Esophagus muscularis mucosa (tissue), 3 donors: ENCODE measurements at regions not wholly inside any gene's neighbourhood (a gene's known extent, or its start where the extent isn't known, plus 50 kb on each side); places are given as distances from the start of the nearest gene placed in this dataset.

Experiments
- POLR2A ChIP-seq: fragments of 450-650 bp; IDR thresholded peaks from one replicate; pipeline ENCODE4 v1.6.1; 2017; ENCODE audit warnings: antibody characterized with exemption, moderate library complexity, mild to moderate bottlenecking, low read depth
- TF ChIP-seq, protein P1 (sequence below), 3 experiments: fragments of 200-600 bp in 2 of 3; fragments of 450-650 bp in 1 of 3; sonication (generic) in 2 of 3; IDR thresholded peaks; one replicate each; pipeline ENCODE4 v1.5.1; 2017 to 2019; ENCODE audit warnings: antibody characterized with exemption in 3 of 3, mild to moderate bottlenecking in 2 of 3, moderate library complexity in 1 of 3

DNA sequence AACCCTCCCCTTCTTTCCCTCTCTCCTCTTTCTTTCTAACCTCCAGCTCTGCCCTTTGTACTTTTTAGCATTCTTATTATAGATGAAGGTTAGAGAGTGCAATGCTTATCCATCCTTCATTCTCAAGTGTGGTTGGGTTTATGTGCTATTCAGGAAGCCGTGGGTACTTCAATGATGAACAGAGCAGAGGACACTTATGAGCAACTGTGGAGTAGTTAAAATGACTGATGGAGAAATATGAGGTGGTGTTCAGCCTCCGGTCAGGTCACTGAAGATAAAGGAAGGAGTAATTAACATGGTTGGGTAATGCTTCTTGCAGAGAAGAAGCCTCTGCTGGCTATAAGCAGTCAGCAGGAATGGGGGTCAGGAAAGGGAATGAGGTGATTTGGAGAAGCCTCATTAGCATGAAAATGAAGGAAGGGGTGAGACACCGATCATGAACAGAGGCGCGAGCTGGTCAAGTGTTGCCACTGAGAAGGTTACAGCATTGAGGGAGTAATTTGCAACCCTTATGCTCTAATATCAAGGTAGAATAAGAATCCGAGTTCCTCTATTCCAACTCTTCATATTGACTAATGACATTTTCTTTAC lies 174.7 kb downstream of the LPIN1 start:
- TF ChIP-seq POLR2A: no peak
- TF ChIP-seq, protein P1, sequence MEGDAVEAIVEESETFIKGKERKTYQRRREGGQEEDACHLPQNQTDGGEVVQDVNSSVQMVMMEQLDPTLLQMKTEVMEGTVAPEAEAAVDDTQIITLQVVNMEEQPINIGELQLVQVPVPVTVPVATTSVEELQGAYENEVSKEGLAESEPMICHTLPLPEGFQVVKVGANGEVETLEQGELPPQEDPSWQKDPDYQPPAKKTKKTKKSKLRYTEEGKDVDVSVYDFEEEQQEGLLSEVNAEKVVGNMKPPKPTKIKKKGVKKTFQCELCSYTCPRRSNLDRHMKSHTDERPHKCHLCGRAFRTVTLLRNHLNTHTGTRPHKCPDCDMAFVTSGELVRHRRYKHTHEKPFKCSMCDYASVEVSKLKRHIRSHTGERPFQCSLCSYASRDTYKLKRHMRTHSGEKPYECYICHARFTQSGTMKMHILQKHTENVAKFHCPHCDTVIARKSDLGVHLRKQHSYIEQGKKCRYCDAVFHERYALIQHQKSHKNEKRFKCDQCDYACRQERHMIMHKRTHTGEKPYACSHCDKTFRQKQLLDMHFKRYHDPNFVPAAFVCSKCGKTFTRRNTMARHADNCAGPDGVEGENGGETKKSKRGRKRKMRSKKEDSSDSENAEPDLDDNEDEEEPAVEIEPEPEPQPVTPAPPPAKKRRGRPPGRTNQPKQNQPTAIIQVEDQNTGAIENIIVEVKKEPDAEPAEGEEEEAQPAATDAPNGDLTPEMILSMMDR (IDR thresholded peaks at IDR 0.05): no peak
